NOMO-1 (cell line): ENCODE measurements at regions not wholly inside any gene's neighbourhood (a gene's known extent, or its start where the extent isn't known, plus 50 kb on each side); places are given as distances from the start of the nearest gene placed in this dataset.
A peak's percentile ranks its signal among the peaks of the same experiment; 100 is the strongest.

Source experiments
- DNase-seq, 2 experiments: peaks; one replicate each; lab custom pipeline; 2025; ENCODE audit not compliant: unreplicated experiment in 2 of 2; lab: John Stamatoyannopoulos, UW

DNA sequence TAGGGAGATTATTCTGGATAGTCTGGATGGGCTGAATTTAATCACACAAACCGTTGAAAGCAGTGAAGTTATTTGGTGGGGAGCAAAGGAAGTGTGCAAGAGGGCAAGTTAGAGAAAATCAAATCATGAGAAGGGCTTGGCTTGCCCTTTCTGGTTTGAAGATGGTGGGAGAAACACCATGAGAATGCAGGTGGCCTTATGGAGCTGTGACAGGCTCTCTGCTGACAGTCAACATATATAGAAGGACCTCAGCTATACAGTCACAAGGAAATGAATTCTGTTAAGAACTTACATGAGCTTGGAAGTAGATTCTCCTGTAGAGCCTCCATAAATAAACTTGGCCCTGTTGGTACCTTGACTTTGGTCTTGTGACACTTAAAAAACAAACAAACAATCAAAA lies 72.3 kb downstream of the GMNC start:
- DNase-seq = no peak

- DNase-seq = no peak
Observed at GRCh38 chr3:190786898-190787297, 75.6 kb downstream of the GMNC start.

DNA sequence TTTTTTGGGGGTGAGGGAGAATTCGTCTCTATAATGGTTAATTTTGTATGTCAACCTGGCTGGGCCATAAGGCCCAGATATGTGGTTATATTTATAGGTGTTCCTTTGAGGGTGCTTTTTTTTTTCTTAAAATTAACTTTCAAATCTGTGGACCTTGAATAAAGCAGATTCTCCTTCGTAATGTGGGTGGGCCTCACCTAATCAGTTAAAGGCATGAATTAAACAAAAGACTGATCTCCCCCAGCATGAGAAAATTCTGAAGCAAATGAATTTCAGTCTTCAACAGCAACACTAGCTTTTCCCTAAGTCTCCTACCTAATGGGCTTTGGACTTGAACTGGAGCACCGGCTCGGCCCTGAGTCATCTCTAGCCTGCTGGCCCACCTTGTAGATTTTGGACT lies 77.4 kb downstream of the GMNC start:
- no peak for DNase-seq

DNA sequence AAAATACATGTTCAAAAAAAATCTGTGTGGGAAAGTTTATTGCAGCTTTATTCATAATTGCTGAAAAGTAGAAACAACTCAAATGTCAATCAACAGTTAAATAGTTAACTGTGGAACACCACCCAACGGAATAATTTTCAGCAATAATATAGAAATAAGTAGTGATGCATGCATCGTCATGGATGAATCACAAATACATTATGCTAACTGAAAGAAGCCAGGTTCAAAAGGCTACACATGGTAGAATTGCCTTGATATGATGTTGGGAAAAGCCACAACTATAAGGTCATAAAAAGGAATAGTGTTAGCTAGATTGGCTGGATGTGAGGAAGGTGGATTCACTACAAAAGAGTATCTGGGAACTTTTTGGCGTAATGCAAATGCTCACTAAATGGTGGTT lies 82.0 kb downstream of the GMNC start:
- no peak for DNase-seq

DNA sequence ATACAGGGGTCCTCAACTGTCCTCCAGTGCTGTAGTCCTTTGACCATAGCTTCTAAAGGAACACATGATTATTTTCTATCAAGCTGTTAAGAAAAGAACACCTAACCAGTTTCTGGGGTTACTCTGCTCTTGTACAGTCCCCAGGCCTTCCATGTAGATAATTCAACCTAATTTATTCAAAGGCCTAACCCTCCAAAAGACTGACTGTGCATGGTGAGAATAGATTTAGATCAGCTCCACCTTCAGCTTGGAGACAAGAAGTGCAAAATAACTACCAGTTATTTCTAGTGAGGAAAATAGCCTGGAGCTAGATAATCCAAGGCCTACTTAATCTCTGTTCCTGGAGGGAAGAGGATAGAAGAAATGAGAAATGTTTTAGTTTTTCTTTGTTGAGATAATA lies 87.9 kb downstream of the GMNC start:
- DNase-seq = no peak

DNA sequence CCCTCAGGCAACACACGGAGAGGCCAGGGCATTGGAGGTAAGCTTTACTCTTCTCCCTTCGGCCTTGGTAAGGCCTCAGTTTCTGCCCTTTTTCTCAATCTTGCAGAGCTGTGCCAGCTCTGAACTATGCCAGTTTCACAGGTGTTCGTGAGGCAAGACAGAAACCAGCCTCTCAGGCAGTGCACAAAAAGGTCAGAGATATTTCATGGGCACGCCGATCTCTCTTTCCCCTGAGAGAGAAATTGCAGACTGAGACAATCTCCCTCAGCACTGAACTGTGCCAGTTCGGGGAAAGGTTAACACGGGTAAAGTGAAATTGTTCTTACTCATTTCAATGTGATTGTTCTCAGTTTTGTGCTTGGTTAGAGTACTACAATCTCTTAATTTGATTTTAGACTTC lies 88.5 kb downstream of the GMNC start:
- no peak for DNase-seq

DNA sequence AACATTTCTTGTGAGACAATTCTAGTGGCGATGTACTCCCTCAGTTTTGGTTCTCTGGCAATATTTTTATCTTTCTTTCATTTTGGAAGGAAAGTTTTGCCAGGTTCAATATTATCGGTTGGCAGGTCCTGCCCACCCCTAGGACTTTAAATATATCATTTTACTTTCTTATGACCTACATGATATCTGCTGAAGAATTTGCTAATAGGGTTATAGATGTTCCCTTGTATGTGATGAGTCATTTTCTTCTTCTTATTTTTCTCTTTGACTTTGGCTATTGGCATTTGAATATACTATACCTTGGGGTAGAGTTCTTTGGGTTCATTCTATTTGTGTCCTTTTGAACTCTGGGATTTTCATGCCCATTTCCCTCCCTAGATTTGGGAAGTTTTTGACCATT lies 89.7 kb downstream of the GMNC start:
- no peak for DNase-seq

- no peak for DNase-seq
Observed at GRCh38 chr3:190768891-190769290, 93.6 kb downstream of the GMNC start.

DNA sequence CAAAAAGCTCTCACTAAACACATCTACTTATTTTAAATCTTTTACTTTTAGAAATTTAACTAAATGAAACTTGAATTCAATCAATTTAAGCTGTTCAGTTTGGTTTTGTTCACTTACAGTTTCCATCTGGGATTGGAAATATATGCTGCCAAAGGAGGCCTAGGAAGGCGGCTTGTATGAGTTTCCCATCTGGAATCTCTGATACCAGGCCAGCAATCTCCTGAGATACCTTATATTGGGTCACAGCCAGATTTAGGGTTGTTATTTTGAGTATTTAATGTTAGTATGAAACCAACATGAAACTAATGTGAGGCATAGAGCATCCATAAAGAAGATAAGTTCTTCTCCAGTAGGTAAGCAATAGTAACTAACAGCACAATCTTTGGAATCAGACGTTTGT lies 94.6 kb downstream of the GMNC start:
- no peak for DNase-seq

GRCh38 chr3:190764231-190765134 lies 98.0 kb downstream of the GMNC start:
- no peak for DNase-seq

- no peak for DNase-seq
Observed at GRCh38 chr3:190762801-190763200, 99.7 kb downstream of the GMNC start.

DNA sequence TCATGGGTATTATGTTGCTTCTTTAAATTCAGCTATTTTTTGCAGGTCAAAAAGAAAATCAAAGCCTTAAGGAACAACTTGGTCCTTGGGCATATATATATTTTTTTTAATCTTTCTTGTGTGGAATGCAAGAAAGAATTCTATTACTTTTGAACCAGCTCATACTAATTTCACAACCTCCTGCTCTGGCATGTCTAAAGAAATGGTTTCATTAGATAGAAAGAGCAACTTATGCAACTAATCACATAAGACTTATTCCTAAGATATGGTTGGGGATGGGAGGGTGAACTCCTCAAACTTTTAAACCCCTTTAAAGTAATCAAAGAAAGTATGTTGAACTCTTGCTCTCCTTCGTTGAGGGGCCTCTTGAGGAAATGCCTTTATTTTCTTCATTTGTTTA lies 114.9 kb downstream of the GMNC start:
- no peak for DNase-seq

DNA sequence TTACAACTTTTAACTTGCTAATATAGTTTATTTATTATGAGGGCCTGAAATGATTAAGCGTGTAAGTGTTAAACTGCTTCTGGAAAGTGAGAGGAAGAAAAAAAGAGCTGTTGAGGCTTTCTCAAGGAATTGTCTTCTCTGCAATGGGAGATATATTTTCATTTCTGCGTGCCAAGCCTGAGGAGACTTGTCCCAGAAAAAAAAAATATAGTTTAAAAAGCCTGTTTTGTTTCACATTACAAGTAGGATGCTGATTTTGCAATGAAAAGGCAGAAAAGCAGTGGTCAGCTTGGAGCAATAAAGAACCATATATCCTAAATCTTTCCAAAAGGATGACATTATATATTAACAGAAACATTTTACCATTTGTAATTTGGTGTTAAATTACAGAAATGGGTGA lies 115.5 kb downstream of the GMNC start:
- DNase-seq = no peak

GRCh38 chr3:190746531-190746930 lies 116.0 kb downstream of the GMNC start:
- DNase-seq = no peak

DNA sequence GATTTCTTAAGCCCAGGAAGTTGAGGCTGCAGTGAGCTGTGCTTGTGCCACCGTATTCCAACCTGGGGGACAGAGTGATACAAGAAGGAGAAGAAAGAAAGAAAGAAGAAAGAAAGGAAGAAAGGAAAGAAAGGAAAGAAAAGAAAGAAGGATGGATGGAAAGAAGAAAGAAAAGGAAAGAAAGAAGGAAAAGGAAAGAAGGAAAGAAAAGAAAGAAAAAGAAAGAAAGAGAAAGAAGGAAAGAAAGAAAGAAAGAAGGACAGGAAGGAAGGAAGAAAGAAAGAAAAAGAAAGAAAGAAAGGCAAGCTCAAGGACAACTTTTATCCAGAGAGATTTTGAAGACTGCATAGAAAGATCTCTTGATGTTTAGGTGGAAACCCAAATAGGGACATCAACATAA lies 120.7 kb downstream of the GMNC start:
- no peak for DNase-seq

GRCh38 chr3:190739641-190740185 lies 122.8 kb downstream of the GMNC start:
- no peak for DNase-seq

DNA sequence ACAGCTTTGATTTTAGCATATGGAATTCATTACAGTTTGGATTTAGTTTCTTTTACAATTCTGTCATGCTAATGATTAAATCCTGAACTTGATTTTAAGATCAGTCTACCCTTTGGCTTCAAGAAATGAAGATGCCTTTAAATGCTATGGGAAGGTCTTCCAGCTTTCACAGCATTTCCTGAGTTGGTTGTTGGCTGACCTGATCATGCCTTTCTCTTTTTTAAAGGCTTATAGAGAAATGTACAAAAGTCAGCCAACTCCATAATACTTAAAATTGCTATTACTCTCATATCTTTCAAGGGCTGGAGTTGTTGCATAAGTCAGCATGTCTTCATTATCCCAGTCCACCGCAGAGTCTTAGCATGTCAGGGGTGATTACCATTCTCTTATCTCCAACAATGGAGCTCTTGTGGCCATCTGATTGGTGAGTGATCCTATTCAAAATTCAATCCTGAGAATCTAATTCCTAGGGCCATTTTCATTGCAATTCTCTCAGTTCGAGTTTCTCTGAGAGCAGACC lies 123.8 kb downstream of the GMNC start:
- DNase-seq = no peak

DNA sequence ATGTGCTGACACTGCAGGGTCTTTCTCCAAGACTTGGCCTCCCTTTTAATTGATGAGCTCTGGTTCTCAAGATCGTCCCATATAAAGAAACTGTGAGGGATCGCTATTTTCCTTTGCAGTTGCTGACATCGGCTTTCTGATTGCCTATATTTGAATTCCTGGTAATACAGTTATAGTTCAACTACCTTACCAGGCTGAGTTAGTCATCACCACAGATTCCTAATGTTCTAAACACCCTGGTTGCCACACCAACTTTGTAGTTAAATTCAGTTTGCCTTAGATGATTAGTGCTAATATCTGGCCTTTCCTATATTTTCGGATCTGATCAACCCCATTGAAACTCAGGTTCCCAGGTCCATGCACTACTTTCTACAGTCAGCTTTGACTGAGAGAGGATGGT lies 125.0 kb downstream of the GMNC start:
- no peak for DNase-seq

GRCh38 chr3:190734490-190734889 lies 128.0 kb downstream of the GMNC start:
- DNase-seq = peak in 1 of 2 experiments; percentile 15

- DNase-seq = no peak
Observed at GRCh38 chr3:190733591-190734146, 128.8 kb downstream of the GMNC start.

DNA sequence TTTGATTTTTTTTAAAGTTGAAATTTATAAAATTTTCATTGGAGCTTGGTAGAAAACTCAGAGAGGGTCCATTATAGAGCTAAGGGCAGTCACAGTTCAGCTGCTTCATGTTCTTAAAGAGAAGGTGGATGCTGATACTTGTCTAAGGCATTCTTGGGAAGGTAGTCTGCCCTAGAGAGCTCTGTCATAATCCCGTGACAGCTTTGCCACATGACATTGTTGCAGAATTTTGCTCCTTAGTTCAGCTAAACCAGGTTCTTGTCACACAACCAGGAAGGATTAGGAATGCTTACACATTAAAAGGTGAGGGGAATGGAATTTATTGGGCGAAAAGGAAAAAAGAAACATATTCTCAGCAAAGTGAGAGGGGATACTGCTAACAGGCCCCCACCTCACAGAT lies 130.9 kb downstream of the GMNC start:
- DNase-seq = no peak
